GM19328 (cell line): ENCODE measurements at regions not wholly inside any gene's neighbourhood (a gene's known extent, or its start where the extent isn't known, plus 50 kb on each side); places are given as distances from the start of the nearest gene placed in this dataset.

Experiments
- ATAC-seq: cut with Tn5 transposase; IDR thresholded peaks from one replicate; pipeline ENCODE4 v1.9.1; 2021; ENCODE audit warnings: mild to moderate bottlenecking, moderate library complexity; ENCODE audit not compliant: unreplicated experiment

GRCh38 chr20:17795003-17795402 is 95.2 kb downstream of the BANF2 start:
- no peak for ATAC-seq

GRCh38 chr20:17794400-17794799 is 94.6 kb downstream of the BANF2 start:
- ATAC-seq, result no peak

- ATAC-seq, result no peak
Measured at GRCh38 chr20:17793986-17794385, 94.2 kb downstream of the BANF2 start.

- no peak for ATAC-seq
Measured at GRCh38 chr20:17790296-17790695, 90.5 kb downstream of the BANF2 start.

- no peak for ATAC-seq
Measured at GRCh38 chr20:17787816-17788215, 88.0 kb downstream of the BANF2 start.

- ATAC-seq, result no peak
Measured at GRCh38 chr20:17786221-17786718, 86.5 kb downstream of the BANF2 start.
